ENCODE measurements at regions not wholly inside any gene's neighbourhood (a gene's known extent, or its start where the extent isn't known, plus 50 kb on each side); places are given as distances from the start of the nearest gene placed in this dataset.
"Not testable (repeated sequence)": the region's sequence is repeated elsewhere in the genome, so short reads cannot be mapped to it uniquely, and the experiment has no call there.

DNA sequence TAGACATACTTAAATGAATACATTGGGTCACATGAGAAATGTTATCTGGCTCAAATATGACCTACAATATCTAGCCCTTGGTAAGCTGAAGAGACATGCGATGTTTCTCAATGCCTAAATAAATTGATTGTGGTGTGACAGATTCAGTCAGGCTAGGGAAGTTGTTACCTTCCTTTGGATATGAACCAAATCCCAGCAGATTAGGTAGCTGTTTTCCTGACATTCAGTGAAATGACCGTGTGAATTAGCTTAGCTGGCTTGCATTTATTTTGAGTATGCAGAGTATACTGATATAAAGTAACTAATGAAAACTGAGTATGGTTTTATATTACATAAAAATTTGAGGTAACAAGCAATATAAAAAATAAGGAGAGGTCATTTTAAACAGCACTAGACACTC lies 288.2 kb downstream of the GJA1 start:
- Mint-ChIP-seq H3K27ac (no peak overlapping the region), H3K27me3 (no peaks in the 10 kb centered on the region), H3K4me1 (ENCODE audit: low read depth in 2 of 2) (no peaks in the 10 kb centered on the region), H3K9me3 (peaks cover 6% of the 10 kb centered on the region), H3K36me3 (no peaks in the 10 kb centered on the region), H3K4me3 (no peak overlapping the region)
- ATAC-seq (no peak), DNase-seq (ENCODE audit: low spot score) (no peak)

DNA sequence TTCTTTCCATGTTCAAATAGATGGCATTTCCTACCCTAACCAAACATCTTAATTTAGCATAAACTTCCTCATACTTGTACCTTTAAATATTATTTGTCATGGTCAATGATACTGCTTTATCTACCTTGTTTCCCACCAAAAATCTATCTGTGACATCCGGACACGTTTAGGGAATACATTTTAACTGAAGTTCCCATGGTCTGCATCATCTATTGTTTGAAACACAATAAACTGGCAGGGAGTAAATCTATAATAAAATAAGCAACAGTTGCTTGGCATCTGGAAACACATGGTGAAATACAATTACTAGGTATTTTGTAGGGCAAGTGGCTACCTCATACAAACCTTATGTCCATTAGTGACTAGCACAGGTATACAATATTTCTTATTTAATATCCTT lies 289.1 kb downstream of the GJA1 start:
- no peak overlapping the region for H3K27ac Mint-ChIP-seq
- no peak for DNase-seq (ENCODE audit: low spot score)
- no peak for ATAC-seq
- H3K4me1 Mint-ChIP-seq (ENCODE audit: low read depth in 2 of 2), result no peaks in the 10 kb centered on the region
- H3K27me3 Mint-ChIP-seq, result no peaks in the 10 kb centered on the region
- no peaks in the 10 kb centered on the region for H3K36me3 Mint-ChIP-seq
- peaks cover 6% of the 10 kb centered on the region for H3K9me3 Mint-ChIP-seq
- H3K4me3 Mint-ChIP-seq, result no peak overlapping the region

DNA sequence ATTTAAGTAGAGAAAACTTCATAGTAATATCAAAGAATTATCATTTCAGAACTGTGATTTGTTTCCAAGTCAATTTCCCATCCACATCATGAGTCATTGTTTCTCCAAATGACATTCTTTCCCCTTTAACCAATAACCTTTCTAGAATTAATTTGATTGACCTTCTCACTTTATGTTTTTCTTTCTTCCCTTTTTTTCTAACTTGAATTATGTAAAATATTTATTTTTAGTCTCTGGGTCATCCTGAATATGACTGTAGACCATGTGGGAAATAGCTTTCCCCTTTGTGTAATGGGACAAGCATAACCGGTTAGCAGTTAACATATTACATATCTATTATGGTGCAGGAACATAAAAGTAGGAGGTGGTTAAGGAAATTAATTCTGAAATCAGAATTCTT lies 291.1 kb downstream of the GJA1 start:
- no peak overlapping the region for H3K27ac Mint-ChIP-seq
- H3K36me3 Mint-ChIP-seq, result no peaks in the 10 kb centered on the region
- no peak overlapping the region for H3K4me3 Mint-ChIP-seq
- peaks cover 8% of the 10 kb centered on the region for H3K9me3 Mint-ChIP-seq
- DNase-seq (ENCODE audit: low spot score) (no peak), ATAC-seq (no peak)
- no peaks in the 10 kb centered on the region for H3K4me1 Mint-ChIP-seq (ENCODE audit: low read depth in 2 of 2)
- H3K27me3 Mint-ChIP-seq, result no peaks in the 10 kb centered on the region

DNA sequence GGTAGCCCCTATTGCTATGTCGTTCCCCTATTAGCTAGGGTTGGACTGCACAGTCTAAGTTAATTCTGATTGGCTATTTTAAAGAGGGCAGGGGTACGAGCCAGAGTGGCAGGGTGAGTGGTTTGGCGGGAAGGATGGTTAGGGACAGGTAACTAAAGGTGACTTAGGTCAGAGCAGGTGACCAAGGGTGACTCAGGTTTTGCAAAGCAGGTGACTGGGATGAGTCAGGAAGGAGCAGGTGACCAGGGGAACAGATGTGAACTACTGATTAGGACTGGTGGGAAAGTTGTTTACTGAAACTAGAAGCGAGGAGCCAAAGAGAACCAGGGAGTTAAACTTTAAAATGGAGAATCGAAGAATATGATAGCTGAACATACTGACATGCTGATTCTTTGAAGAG lies 295.2 kb downstream of the GJA1 start:
- Mint-ChIP-seq H3K9me3 (peaks cover 4% of the 10 kb centered on the region), H3K4me3 (no peak overlapping the region), H3K27ac (no peak overlapping the region), H3K36me3 (no peaks in the 10 kb centered on the region), H3K4me1 (ENCODE audit: low read depth in 2 of 2) (no peaks in the 10 kb centered on the region), H3K27me3 (no peaks in the 10 kb centered on the region)
- ATAC-seq (no peak), DNase-seq (ENCODE audit: low spot score) (no peak)

DNA sequence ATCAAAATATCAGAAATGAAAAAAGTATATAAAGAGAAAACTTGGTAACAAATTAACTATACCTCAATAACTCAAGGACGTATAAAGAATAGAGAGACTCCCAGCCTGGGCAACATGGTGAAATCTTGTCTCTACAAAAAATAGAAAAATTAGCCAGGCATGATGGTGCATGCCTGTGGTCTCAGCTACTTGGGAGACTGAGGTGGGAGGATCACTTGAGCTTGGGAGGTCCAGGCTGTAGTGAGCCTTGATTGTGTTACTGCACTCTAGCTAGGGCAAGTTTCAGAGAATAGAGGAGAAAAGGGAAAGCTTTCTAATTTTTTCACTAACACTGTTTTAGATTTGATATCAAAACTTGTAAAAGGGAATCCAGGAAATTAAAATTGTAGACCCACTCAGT lies 295.9 kb downstream of the GJA1 start:
- no peaks in the 10 kb centered on the region for H3K36me3 Mint-ChIP-seq
- no peak overlapping the region for H3K27ac Mint-ChIP-seq
- ATAC-seq, result no peak
- DNase-seq (ENCODE audit: low spot score), result no peak
- no peaks in the 10 kb centered on the region for H3K4me1 Mint-ChIP-seq (ENCODE audit: low read depth in 2 of 2)
- no peaks in the 10 kb centered on the region for H3K27me3 Mint-ChIP-seq
- H3K4me3 Mint-ChIP-seq, result no peak overlapping the region
- H3K9me3 Mint-ChIP-seq, result peaks cover 4% of the 10 kb centered on the region

DNA sequence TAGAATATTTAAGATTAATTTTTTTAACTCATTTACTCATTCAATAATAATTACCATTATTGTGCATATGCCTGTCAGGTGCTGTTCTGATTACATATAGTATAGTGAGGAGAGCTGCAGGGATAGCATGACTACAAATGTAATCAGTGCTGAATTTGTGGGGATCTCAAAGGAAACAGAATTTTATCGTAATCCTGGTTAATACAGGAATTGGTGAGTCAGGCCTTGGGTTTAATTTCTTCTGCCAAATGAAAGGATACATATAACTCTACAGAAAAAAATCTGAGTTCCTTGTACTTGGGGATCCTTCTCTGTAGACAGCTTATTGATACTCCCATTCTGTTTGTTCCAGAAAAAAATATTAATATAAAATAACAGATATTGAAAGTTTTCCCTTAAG lies 297.2 kb downstream of the GJA1 start:
- Mint-ChIP-seq H3K27me3 (no peaks in the 10 kb centered on the region), H3K27ac (no peak overlapping the region), H3K36me3 (no peaks in the 10 kb centered on the region), H3K9me3 (peaks cover 8% of the 10 kb centered on the region), H3K4me1 (ENCODE audit: low read depth in 2 of 2) (no peaks in the 10 kb centered on the region), H3K4me3 (no peak overlapping the region)
- DNase-seq (ENCODE audit: low spot score), result no peak
- no peak for ATAC-seq

DNA sequence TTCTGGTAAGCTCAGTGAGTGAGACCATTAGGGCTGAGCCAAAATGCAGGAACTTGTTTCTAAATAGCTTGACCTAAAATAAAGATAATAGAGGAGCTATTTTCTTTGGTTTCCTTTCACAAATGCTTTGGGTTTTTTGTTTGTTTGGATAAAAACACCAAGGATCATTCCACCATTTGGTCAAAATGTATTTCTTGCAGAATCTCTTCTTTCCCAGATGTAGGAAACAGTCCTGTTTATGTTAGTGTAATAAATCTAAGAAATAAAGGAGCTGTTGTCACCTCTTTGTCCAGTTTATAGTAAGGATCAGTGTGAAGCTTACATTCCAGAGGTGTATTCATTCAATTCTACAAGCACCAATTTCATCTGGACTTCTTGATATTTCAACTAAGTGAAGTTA lies 297.8 kb downstream of the GJA1 start:
- H3K27ac Mint-ChIP-seq, result no peak overlapping the region
- no peaks in the 10 kb centered on the region for H3K27me3 Mint-ChIP-seq
- H3K36me3 Mint-ChIP-seq, result no peaks in the 10 kb centered on the region
- peaks cover 8% of the 10 kb centered on the region for H3K9me3 Mint-ChIP-seq
- H3K4me3 Mint-ChIP-seq, result no peak overlapping the region
- no peaks in the 10 kb centered on the region for H3K4me1 Mint-ChIP-seq (ENCODE audit: low read depth in 2 of 2)
- DNase-seq (ENCODE audit: low spot score) (no peak), ATAC-seq (no peak)

DNA sequence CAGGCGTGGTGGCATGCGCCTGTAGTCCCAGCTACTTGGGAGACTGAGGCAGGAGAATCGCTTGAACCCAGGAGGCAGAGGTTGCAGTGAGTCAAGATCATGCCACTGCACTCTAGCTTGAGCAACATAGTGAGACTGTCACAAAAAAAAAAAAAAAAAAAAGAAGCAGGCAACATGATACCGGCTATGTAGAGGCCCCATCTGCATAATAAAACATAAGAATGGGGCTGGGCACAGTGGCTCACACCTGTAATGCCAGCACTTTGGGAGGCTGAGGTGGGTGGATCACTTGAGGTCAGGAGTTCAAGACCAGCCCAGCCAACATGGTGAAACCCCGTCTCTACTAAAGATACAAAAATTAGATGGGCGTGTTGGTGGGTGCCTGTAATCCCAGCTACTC lies 304.7 kb downstream of the GJA1 start:
- H3K4me1 Mint-ChIP-seq (ENCODE audit: low read depth in 2 of 2); DNase-seq (ENCODE audit: low spot score); H3K36me3 Mint-ChIP-seq; H3K9me3 Mint-ChIP-seq; H3K27ac Mint-ChIP-seq; H3K4me3 Mint-ChIP-seq; H3K27me3 Mint-ChIP-seq; ATAC-seq: not testable (repeated sequence)

DNA sequence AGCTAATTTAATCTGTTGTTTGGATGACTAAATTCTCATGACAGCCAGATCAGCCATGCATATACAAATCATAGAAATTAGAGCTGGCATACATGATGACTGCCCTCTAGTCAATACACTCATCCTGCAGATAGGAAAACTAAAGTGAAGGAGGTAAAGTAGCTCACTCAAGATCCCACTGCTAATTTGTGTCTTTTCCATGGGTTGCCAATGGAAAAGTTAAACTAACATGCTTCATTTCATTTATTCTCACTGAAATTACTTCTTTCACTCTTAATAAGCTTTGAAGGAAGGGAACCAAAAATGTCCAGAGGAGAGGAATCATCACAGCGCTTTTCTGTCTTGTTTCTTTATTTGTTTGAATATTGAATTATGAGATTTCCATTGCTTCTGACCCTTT lies 308.2 kb downstream of the GJA1 start:
- Mint-ChIP-seq H3K36me3 (no peaks in the 10 kb centered on the region), H3K27ac (no peak overlapping the region), H3K27me3 (no peaks in the 10 kb centered on the region), H3K4me3 (no peak overlapping the region), H3K9me3 (no peaks in the 10 kb centered on the region), H3K4me1 (ENCODE audit: low read depth in 2 of 2) (no peaks in the 10 kb centered on the region)
- ATAC-seq, result no peak
- no peak for DNase-seq (ENCODE audit: low spot score)

DNA sequence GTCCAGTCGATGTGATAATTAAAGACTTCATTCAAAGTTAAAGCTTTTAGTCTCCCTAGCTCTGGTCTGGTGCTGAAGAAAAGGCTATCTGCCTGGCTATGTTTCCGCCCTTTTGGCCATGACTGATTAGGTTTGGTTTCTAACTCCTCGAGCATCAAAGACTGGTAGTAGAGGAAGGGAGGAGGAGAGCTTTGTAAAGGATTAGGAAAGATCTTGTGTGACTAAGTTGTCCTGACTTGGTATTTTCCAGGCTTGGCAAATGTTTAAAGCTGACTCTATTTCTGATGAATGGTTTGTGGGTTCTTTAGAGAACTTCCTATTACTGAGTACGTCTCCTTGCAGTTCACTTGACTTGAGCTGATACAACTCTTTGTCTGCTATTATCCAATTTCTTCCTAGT lies 312.9 kb downstream of the GJA1 start:
- ATAC-seq, result no peak
- H3K27ac Mint-ChIP-seq, result no peak overlapping the region
- no peaks in the 10 kb centered on the region for H3K36me3 Mint-ChIP-seq
- no peak for DNase-seq (ENCODE audit: low spot score)
- no peaks in the 10 kb centered on the region for H3K9me3 Mint-ChIP-seq
- H3K4me1 Mint-ChIP-seq (ENCODE audit: low read depth in 2 of 2), result no peaks in the 10 kb centered on the region
- H3K27me3 Mint-ChIP-seq, result no peaks in the 10 kb centered on the region
- no peak overlapping the region for H3K4me3 Mint-ChIP-seq

DNA sequence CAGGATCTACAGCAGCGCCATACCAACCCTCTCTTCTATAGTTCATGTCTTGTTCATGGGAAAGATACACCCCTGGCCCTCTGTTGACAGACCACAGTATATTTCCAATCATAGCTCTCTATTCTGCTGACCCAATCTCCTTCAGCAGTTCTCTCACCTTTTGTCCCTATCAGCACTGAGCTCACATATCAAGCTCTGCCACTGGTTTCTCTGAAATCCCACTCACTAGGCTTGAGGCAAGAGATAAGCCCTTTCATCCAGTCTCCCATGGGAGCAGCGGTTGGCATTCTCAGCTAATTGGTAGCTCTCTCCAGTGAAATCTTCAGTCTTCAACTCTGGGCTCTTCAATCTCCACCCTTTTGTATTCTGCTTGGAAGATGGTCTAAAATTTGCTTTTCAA lies 313.4 kb downstream of the GJA1 start:
- no peak for DNase-seq (ENCODE audit: low spot score)
- ATAC-seq, result no peak
- no peaks in the 10 kb centered on the region for H3K36me3 Mint-ChIP-seq
- H3K27ac Mint-ChIP-seq, result no peak overlapping the region
- no peaks in the 10 kb centered on the region for H3K9me3 Mint-ChIP-seq
- no peaks in the 10 kb centered on the region for H3K27me3 Mint-ChIP-seq
- no peaks in the 10 kb centered on the region for H3K4me1 Mint-ChIP-seq (ENCODE audit: low read depth in 2 of 2)
- H3K4me3 Mint-ChIP-seq, result no peak overlapping the region

DNA sequence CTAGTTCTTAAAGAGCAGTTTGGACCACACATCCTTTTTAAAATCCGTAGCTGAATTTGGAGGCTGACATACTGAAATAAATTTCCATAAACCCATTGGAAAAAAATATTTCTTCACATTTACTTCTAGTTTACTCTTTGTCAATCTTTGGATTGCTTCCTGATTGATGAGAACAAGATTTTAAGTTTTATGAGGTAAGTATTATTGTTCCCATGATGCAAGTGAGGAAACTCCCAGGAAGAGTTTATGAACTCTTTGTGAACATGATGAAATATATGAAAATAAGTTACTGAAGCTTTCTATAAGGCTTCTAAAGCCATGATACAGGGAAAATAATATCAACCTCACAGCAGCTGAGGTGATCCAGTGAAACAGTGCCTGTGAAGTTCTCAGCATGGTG lies 320.0 kb downstream of the GJA1 start:
- Mint-ChIP-seq H3K27me3 (no peaks in the 10 kb centered on the region), H3K4me3 (no peak overlapping the region), H3K9me3 (no peaks in the 10 kb centered on the region), H3K4me1 (ENCODE audit: low read depth in 2 of 2) (no peaks in the 10 kb centered on the region), H3K27ac (no peak overlapping the region), H3K36me3 (no peaks in the 10 kb centered on the region)
- ATAC-seq (no peak), DNase-seq (ENCODE audit: low spot score) (no peak)

DNA sequence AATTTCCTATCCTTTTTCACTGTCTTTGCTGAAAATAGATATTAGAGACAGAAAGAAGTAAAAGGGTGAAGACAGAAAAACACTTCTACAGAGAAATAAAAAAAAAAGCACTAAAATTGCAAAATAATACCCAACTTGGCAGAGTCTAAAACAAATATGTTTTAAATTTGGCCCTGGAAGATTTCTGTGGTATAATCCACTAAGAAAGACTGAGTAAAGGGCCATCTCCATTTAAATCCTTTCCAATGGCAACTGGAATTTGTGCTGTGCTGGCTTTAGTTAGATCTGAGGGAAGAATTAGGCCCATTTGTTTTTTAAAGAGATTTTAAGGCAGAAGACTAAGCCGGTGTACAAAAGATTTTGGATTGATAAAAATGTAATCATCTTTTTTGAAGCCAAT lies 321.2 kb downstream of the GJA1 start:
- no peak overlapping the region for H3K27ac Mint-ChIP-seq
- no peaks in the 10 kb centered on the region for H3K4me1 Mint-ChIP-seq (ENCODE audit: low read depth in 2 of 2)
- ATAC-seq (no peak), DNase-seq (ENCODE audit: low spot score) (no peak)
- H3K9me3 Mint-ChIP-seq, result peaks cover 2% of the 10 kb centered on the region
- no peak overlapping the region for H3K4me3 Mint-ChIP-seq
- no peaks in the 10 kb centered on the region for H3K36me3 Mint-ChIP-seq
- H3K27me3 Mint-ChIP-seq, result no peaks in the 10 kb centered on the region

DNA sequence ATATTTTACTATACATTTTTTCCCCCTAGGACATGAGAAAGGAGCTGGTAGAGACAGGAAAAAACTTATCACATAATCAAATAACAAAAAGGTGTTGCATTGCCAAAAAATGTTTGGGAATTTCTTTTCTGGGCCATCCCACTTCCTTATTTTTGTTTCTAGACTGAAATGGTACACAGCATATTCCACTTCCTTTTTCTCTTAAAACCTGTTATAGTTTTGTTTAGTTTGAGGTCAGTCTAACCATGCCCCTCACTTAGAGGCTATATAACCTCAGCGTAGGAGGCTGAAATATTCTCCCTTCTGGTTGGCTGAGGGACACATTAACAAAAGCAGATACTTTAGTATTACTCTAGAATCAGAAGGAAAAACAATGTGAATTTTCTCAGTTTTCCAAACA lies 323.9 kb downstream of the GJA1 start:
- no peaks in the 10 kb centered on the region for H3K4me1 Mint-ChIP-seq (ENCODE audit: low read depth in 2 of 2)
- H3K36me3 Mint-ChIP-seq, result no peaks in the 10 kb centered on the region

DNA sequence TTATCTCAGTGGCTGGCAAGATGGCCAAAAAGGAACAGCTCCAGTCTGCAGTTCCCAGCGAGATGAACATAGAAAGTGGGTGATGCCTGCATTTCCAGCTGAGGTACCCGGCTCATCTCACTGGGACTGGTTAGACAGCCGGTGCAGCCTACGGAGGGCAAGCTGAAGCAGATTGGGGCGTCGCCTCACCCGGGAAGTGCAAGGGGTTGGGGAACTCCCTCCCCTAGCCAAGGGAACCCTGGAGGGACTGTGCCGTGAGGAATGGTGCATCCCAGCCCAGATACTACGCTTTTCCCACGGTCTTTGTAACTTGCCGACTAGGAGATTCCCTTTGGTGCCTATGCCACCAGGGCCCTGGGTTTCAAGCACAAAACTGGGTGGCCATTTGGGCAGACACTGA lies 324.7 kb downstream of the GJA1 start:
- peaks cover 10% of the 10 kb centered on the region for H3K9me3 Mint-ChIP-seq
- H3K4me1 Mint-ChIP-seq (ENCODE audit: low read depth in 2 of 2), result no peaks in the 10 kb centered on the region
- H3K27me3 Mint-ChIP-seq, result no peaks in the 10 kb centered on the region
- H3K4me3 Mint-ChIP-seq, result no peak overlapping the region
- no peaks in the 10 kb centered on the region for H3K36me3 Mint-ChIP-seq
- no peak overlapping the region for H3K27ac Mint-ChIP-seq
- ATAC-seq, result no peak
- DNase-seq (ENCODE audit: low spot score), result no peak

More for the DNA sequence above, 323.9 kb downstream of the GJA1 start:
- no peak overlapping the region for H3K4me3 Mint-ChIP-seq
- DNase-seq (ENCODE audit: low spot score), result no peak
- peaks cover 6% of the 10 kb centered on the region for H3K9me3 Mint-ChIP-seq
- no peak for ATAC-seq
- no peak overlapping the region for H3K27ac Mint-ChIP-seq
- H3K27me3 Mint-ChIP-seq, result no peaks in the 10 kb centered on the region

DNA sequence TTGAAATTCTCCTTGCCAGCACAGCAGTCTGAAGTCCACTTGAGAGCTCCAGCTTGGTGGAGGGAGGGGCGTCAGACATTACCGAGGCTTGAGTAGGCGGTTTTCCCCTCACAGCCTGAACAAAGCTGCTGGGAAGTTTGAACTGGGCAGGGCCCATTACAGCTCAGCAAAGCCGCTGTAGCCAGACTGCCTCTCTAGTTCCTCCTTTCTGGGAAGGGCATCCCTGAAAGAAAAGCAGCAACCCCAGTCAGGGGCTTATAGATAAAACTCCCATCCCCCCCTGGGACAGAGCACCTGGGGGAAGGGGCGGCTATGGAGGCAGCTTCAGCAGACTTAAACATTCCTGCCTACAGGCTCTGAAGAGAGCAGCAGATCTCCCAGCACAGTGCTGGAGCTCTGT lies 325.3 kb downstream of the GJA1 start:
- Mint-ChIP-seq H3K9me3 (peaks cover 10% of the 10 kb centered on the region), H3K4me3 (no peak overlapping the region), H3K27ac (no peak overlapping the region), H3K4me1 (ENCODE audit: low read depth in 2 of 2) (no peaks in the 10 kb centered on the region), H3K27me3 (no peaks in the 10 kb centered on the region), H3K36me3 (no peaks in the 10 kb centered on the region)
- DNase-seq (ENCODE audit: low spot score) (no peak), ATAC-seq (no peak)

Measured in natural killer cell treated with Interleukin-12 subunit alpha and Interleukin-12 subunit beta and Interleukin-15 and Interleukin-18, amount 100 ng/mL, for 72 hours (primary cell).